Forelimb muscle (tissue), 1 donor: ENCODE measurements at regions not wholly inside any gene's neighbourhood (a gene's known extent, or its start where the extent isn't known, plus 50 kb on each side); places are given as distances from the start of the nearest gene placed in this dataset.
A peak's percentile ranks its signal among the peaks of the same experiment; 100 is the strongest.

Experiments
- DNase-seq: peaks from one replicate; pipeline ENCODE4 v3.0.0-alpha.2; 2013; ENCODE audit warnings: low read depth

- no peak for DNase-seq
Measured at GRCh38 chr3:21801631-21802030, 50.6 kb upstream of the ZNF385D start.

- DNase-seq = peak; percentile 49
Measured at GRCh38 chr3:21803604-21804003, 52.6 kb upstream of the ZNF385D start.

GRCh38 chr3:21804330-21804729 lies 53.3 kb upstream of the ZNF385D start:
- no peak for DNase-seq

GRCh38 chr3:21806733-21807132 lies 55.7 kb upstream of the ZNF385D start:
- DNase-seq = no peak

GRCh38 chr3:21825684-21826083 lies 74.7 kb upstream of the ZNF385D start:
- no peak for DNase-seq

GRCh38 chr3:21826416-21826815 lies 75.4 kb upstream of the ZNF385D start:
- no peak for DNase-seq

GRCh38 chr3:21830541-21830940 lies 79.5 kb upstream of the ZNF385D start:
- no peak for DNase-seq

- no peak for DNase-seq
Measured at GRCh38 chr3:21835264-21835663, 84.3 kb upstream of the ZNF385D start.

- DNase-seq = no peak
Measured at GRCh38 chr3:21836227-21836626, 85.2 kb upstream of the ZNF385D start.

GRCh38 chr3:21839176-21839575 lies 88.2 kb upstream of the ZNF385D start:
- no peak for DNase-seq

- DNase-seq = peak; percentile 32
Measured at GRCh38 chr3:21839592-21839991, 88.6 kb upstream of the ZNF385D start.

- DNase-seq = no peak
Measured at GRCh38 chr3:21847005-21847404, 96.0 kb upstream of the ZNF385D start.

GRCh38 chr3:21859124-21860081 lies 108.4 kb upstream of the ZNF385D start:
- DNase-seq = no peak

- DNase-seq = no peak
Measured at GRCh38 chr3:21860082-21860475, 109.1 kb upstream of the ZNF385D start.

- no peak for DNase-seq
Measured at GRCh38 chr3:21860657-21861056, 109.6 kb upstream of the ZNF385D start.

GRCh38 chr3:21876782-21877181 lies 125.8 kb upstream of the ZNF385D start:
- DNase-seq = no peak

GRCh38 chr3:21877214-21877754 lies 126.3 kb upstream of the ZNF385D start:
- no peak for DNase-seq

- DNase-seq = no peak
Measured at GRCh38 chr3:21879184-21879886, 128.3 kb upstream of the ZNF385D start.

- no peak for DNase-seq
Measured at GRCh38 chr3:21888656-21889055, 137.6 kb upstream of the ZNF385D start.

- DNase-seq = no peak
Measured at GRCh38 chr3:21889166-21889565, 138.2 kb upstream of the ZNF385D start.

- no peak for DNase-seq
Measured at GRCh38 chr3:21892104-21892503, 141.1 kb upstream of the ZNF385D start.

GRCh38 chr3:21893242-21893641 lies 142.2 kb upstream of the ZNF385D start:
- DNase-seq = no peak
